Neural cell (in vitro differentiated cells): ENCODE measurements at regions not wholly inside any gene's neighbourhood (a gene's known extent, or its start where the extent isn't known, plus 50 kb on each side); places are given as distances from the start of the nearest gene placed in this dataset.

Experiments
- H2AFZ ChIP-seq: fragments of 200-600, 300-800 bp; sonication (generic), shearing (Covaris generic); 2 replicates; pipeline ENCODE4 v1.6.0; 2014; ENCODE audit warnings: low read depth, mild to moderate bottlenecking, antibody characterized with exemption, low read length, moderate library complexity
- H3F3A ChIP-seq: fragments of 200-600 bp; shearing (Covaris generic); 2 replicates; pipeline ENCODE4 v1.6.1; 2016; ENCODE audit warnings: mild to moderate bottlenecking, moderate library complexity, mixed read lengths, antibody characterized with exemption, low read length; ENCODE audit not compliant: insufficient read depth, poor library complexity, severe bottlenecking
- H3K27ac ChIP-seq: fragments of 200-600, 300-800 bp; sonication (generic), shearing (Covaris generic); 2 replicates; pipeline ENCODE4 v1.5.1; 2014; ENCODE audit warnings: mild to moderate bottlenecking, low read length, moderate library complexity
- H3K27me3 ChIP-seq: fragments of 300-800, 200-600 bp; sonication (generic), shearing (Covaris generic); 2 replicates; pipeline ENCODE4 v1.6.0; 2014; ENCODE audit warnings: mild to moderate bottlenecking, low read depth, low read length, moderate library complexity; ENCODE audit not compliant: insufficient read depth
- H3K36me3 ChIP-seq: fragments of 300-800, 200-600 bp; sonication (generic), shearing (Covaris generic); 2 replicates; pipeline ENCODE4 v1.5.1; 2014; ENCODE audit warnings: mild to moderate bottlenecking, antibody characterized with exemption, low read length, moderate library complexity; ENCODE audit not compliant: insufficient read depth
- H3K4me2 ChIP-seq: fragments of 300-800, 200-600 bp; sonication (generic), shearing (Covaris generic); 2 replicates; pipeline ENCODE4 v1.6.0; 2014; ENCODE audit warnings: mild to moderate bottlenecking, low read length
- H3K4me3 ChIP-seq: fragments of 300-800, 200-600 bp; sonication (generic), shearing (Covaris generic); 2 replicates; pipeline ENCODE4 v1.5.1; 2014; ENCODE audit warnings: mild to moderate bottlenecking, low read length, moderate library complexity
- H3K79me2 ChIP-seq: fragments of 200-600 bp; shearing (Covaris generic); replicated peaks from 2 replicates; pipeline ENCODE4 v1.6.0; 2014; ENCODE audit warnings: mild to moderate bottlenecking, low read length, moderate library complexity; ENCODE audit not compliant: insufficient read depth
- H3K9ac ChIP-seq: fragments of 300-800, 200-600 bp; sonication (generic), shearing (Covaris generic); 2 replicates; pipeline ENCODE4 v1.6.1; 2016; ENCODE audit warnings: mild to moderate bottlenecking, low read length, mixed read lengths
- H3K9me2 ChIP-seq: fragments of 200-600 bp; shearing (Covaris generic); 2 replicates; pipeline ENCODE4 v1.6.1; 2016; ENCODE audit warnings: mild to moderate bottlenecking, low read length, mixed read lengths; ENCODE audit not compliant: insufficient read depth
- H3K9me3 ChIP-seq: fragments of 200-600, 300-800 bp; sonication (generic), shearing (Covaris generic); 2 replicates; pipeline ENCODE4 v1.6.1; 2016; ENCODE audit warnings: mild to moderate bottlenecking, mixed run types, low read length, moderate library complexity, mixed read lengths
- H4K20me1 ChIP-seq: fragments of 200-600 bp; shearing (Covaris generic); 2 replicates; pipeline ENCODE4 v1.6.1; 2016; ENCODE audit warnings: mild to moderate bottlenecking, mixed run types; ENCODE audit not compliant: insufficient read depth
- EP300 ChIP-seq: fragments of 450-650 bp; conservative IDR thresholded peaks from 2 replicates; pipeline ENCODE4 v1.6.1; 2014; ENCODE audit warnings: antibody characterized with exemption, mild to moderate bottlenecking, moderate library complexity; ENCODE audit not compliant: poor library complexity, severe bottlenecking
- EZH2 ChIP-seq: fragments of 200-600, 300-800 bp; shearing (Covaris generic), sonication (generic); IDR thresholded peaks from 2 replicates; pipeline ENCODE4 v1.6.1; 2014; ENCODE audit warnings: antibody characterized with exemption, low read length, borderline replicate concordance, mild to moderate bottlenecking; ENCODE audit not compliant: insufficient read depth, poor library complexity, severe bottlenecking
- MXI1 ChIP-seq: fragments of 450-650 bp; conservative IDR thresholded peaks from 2 replicates; pipeline ENCODE4 v1.6.1; 2014; ENCODE audit warnings: antibody characterized with exemption, mild to moderate bottlenecking; ENCODE audit not compliant: poor library complexity, severe bottlenecking
- POLR2AphosphoS5 ChIP-seq: IDR thresholded peaks from 2 replicates; pipeline ENCODE4 v1.6.1; 2012
- RAD21 ChIP-seq: fragments of 450-650 bp; conservative IDR thresholded peaks from 2 replicates; pipeline ENCODE4 v1.6.1; 2014; ENCODE audit warnings: antibody characterized with exemption, mild to moderate bottlenecking, moderate library complexity
- SMC3 ChIP-seq: fragments of 450-650 bp; conservative IDR thresholded peaks from 2 replicates; pipeline ENCODE4 v1.6.1; 2014; ENCODE audit warnings: antibody characterized with exemption, mild to moderate bottlenecking, moderate library complexity; ENCODE audit not compliant: poor library complexity
- TAF1 ChIP-seq: IDR thresholded peaks from 2 replicates; pipeline ENCODE4 v1.6.1; 2012; ENCODE audit warnings: low read depth
- TF ChIP-seq, protein P1 (sequence below): fragments of 450-650 bp; IDR thresholded peaks from 2 replicates; pipeline ENCODE4 v1.5.1; 2014; ENCODE audit warnings: antibody characterized with exemption, mild to moderate bottlenecking, moderate library complexity; ENCODE audit not compliant: poor library complexity, severe bottlenecking
- TF ChIP-seq, protein P2 (sequence below): IDR thresholded peaks from 2 replicates; pipeline ENCODE4 v1.6.1; 2012; ENCODE audit warnings: borderline replicate concordance

DNA sequence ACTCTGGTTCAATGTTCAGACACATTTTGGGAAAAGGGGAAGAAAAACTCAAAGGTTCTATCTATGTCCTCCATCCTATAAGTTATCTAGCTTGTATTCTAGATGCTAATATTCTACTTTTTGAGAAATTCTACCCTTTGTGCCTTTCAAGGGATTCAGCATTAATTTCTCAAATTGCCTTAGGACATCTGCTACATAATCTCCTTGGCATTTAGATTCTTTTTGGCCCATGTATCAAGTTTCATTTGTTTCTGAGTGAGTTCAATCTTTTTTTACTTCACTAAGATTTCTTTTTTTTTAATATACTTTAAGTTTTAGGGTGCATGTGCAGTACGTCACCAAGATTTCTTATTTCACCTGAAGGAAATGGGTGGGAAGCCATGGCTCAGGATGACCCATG is 232.7 kb upstream of the TENT5A start:
- Histone ChIP-seq H4K20me1 (no peaks in the 10 kb centered on the region), H3K79me2 (no peaks in the 10 kb centered on the region), H3K4me2 (no peak overlapping the region), H2AFZ (no peak overlapping the region), H3K9me2 (no peaks in the 10 kb centered on the region), H3K4me3 (no peak overlapping the region), H3K27me3 (no peaks in the 10 kb centered on the region), H3K36me3 (no peaks in the 10 kb centered on the region), H3K9ac (no peak overlapping the region), H3F3A (no peaks in the 10 kb centered on the region), H3K27ac (no peak overlapping the region), H3K9me3 (no peaks in the 10 kb centered on the region)
- TF ChIP-seq MXI1 (no peak), RAD21 (no peak), EP300 (no peak), SMC3 (no peak), TAF1 (no peak), POLR2AphosphoS5 (no peak), EZH2 (no peak)
- TF ChIP-seq, protein P1, sequence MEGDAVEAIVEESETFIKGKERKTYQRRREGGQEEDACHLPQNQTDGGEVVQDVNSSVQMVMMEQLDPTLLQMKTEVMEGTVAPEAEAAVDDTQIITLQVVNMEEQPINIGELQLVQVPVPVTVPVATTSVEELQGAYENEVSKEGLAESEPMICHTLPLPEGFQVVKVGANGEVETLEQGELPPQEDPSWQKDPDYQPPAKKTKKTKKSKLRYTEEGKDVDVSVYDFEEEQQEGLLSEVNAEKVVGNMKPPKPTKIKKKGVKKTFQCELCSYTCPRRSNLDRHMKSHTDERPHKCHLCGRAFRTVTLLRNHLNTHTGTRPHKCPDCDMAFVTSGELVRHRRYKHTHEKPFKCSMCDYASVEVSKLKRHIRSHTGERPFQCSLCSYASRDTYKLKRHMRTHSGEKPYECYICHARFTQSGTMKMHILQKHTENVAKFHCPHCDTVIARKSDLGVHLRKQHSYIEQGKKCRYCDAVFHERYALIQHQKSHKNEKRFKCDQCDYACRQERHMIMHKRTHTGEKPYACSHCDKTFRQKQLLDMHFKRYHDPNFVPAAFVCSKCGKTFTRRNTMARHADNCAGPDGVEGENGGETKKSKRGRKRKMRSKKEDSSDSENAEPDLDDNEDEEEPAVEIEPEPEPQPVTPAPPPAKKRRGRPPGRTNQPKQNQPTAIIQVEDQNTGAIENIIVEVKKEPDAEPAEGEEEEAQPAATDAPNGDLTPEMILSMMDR = no peak
- TF ChIP-seq, protein P2, sequence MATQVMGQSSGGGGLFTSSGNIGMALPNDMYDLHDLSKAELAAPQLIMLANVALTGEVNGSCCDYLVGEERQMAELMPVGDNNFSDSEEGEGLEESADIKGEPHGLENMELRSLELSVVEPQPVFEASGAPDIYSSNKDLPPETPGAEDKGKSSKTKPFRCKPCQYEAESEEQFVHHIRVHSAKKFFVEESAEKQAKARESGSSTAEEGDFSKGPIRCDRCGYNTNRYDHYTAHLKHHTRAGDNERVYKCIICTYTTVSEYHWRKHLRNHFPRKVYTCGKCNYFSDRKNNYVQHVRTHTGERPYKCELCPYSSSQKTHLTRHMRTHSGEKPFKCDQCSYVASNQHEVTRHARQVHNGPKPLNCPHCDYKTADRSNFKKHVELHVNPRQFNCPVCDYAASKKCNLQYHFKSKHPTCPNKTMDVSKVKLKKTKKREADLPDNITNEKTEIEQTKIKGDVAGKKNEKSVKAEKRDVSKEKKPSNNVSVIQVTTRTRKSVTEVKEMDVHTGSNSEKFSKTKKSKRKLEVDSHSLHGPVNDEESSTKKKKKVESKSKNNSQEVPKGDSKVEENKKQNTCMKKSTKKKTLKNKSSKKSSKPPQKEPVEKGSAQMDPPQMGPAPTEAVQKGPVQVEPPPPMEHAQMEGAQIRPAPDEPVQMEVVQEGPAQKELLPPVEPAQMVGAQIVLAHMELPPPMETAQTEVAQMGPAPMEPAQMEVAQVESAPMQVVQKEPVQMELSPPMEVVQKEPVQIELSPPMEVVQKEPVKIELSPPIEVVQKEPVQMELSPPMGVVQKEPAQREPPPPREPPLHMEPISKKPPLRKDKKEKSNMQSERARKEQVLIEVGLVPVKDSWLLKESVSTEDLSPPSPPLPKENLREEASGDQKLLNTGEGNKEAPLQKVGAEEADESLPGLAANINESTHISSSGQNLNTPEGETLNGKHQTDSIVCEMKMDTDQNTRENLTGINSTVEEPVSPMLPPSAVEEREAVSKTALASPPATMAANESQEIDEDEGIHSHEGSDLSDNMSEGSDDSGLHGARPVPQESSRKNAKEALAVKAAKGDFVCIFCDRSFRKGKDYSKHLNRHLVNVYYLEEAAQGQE = no peak

DNA sequence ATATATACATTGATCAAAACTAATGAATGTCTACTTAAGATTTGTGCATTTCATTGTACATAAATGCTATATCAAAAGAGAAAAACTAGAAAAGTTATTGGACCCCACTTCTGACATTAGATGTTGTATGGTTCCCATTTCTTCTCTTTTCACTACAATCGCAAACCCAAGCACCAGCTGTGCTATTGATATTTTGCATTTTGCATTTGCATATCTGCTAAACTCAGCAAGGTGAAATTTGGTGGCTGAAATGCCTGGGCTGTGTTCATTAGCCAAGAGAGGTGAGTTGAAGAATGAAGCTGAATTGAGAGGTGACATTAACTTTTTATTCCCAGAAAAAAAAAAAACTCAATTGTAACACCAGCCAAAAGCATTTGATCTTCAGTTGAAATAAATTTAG is 232.1 kb upstream of the TENT5A start:
- TF ChIP-seq, protein P1 = no peak
- TF ChIP-seq SMC3 (no peak), EP300 (no peak), TAF1 (no peak)
- TF ChIP-seq, protein P2 = no peak
- H4K20me1 ChIP-seq = no peaks in the 10 kb centered on the region
- no peaks in the 10 kb centered on the region for H3K36me3 ChIP-seq
- no peaks in the 10 kb centered on the region for H3K9me2 ChIP-seq
- no peaks in the 10 kb centered on the region for H3F3A ChIP-seq
- no peaks in the 10 kb centered on the region for H3K79me2 ChIP-seq
- no peaks in the 10 kb centered on the region for H3K9me3 ChIP-seq
- no peak overlapping the region for H3K9ac ChIP-seq
- no peak overlapping the region for H2AFZ ChIP-seq
- H3K27me3 ChIP-seq = no peaks in the 10 kb centered on the region
- no peak overlapping the region for H3K27ac ChIP-seq
- H3K4me2 ChIP-seq = no peak overlapping the region
- H3K4me3 ChIP-seq = no peak overlapping the region
